Epithelial cell of proximal tubule (primary cell): ENCODE measurements at regions not wholly inside any gene's neighbourhood (a gene's known extent, or its start where the extent isn't known, plus 50 kb on each side); places are given as distances from the start of the nearest gene placed in this dataset.
"Not testable (repeated sequence)": the region's sequence is repeated elsewhere in the genome, so short reads cannot be mapped to it uniquely, and the experiment has no call there.

Experiments used
- DNase-seq: peaks from one replicate; pipeline ENCODE4 v3.0.0-alpha.2; 2011; ENCODE audit warnings: low read depth
- H3K4me3 ChIP-seq: 2 replicates; pipeline ENCODE4 v1.5.1; 2011; ENCODE audit warnings: low read depth, mild to moderate bottlenecking, low read length
- TF ChIP-seq, protein P1 (sequence below): conservative IDR thresholded peaks from 2 replicates; pipeline ENCODE4 v1.5.1; 2012; ENCODE audit warnings: low read depth, mild to moderate bottlenecking, low read length

- TF ChIP-seq, protein P1, sequence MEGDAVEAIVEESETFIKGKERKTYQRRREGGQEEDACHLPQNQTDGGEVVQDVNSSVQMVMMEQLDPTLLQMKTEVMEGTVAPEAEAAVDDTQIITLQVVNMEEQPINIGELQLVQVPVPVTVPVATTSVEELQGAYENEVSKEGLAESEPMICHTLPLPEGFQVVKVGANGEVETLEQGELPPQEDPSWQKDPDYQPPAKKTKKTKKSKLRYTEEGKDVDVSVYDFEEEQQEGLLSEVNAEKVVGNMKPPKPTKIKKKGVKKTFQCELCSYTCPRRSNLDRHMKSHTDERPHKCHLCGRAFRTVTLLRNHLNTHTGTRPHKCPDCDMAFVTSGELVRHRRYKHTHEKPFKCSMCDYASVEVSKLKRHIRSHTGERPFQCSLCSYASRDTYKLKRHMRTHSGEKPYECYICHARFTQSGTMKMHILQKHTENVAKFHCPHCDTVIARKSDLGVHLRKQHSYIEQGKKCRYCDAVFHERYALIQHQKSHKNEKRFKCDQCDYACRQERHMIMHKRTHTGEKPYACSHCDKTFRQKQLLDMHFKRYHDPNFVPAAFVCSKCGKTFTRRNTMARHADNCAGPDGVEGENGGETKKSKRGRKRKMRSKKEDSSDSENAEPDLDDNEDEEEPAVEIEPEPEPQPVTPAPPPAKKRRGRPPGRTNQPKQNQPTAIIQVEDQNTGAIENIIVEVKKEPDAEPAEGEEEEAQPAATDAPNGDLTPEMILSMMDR = no peak
Observed at GRCh38 chr3:74233091-74233490, 381.4 kb downstream of the CNTN3 start.

GRCh38 chr3:74217467-74217866, 397.0 kb downstream of the CNTN3 start:
- TF ChIP-seq, protein P1 = no peak
- DNase-seq = no peak
- no peak overlapping the region for H3K4me3 ChIP-seq

More at GRCh38 chr3:74233091-74233490, 381.4 kb downstream of the CNTN3 start:
- no peak overlapping the region for H3K4me3 ChIP-seq
- no peak for DNase-seq

- no peak overlapping the region for H3K4me3 ChIP-seq
- no peak for DNase-seq
- TF ChIP-seq, protein P1 = no peak
Observed at GRCh38 chr3:74214286-74214685, 400.2 kb downstream of the CNTN3 start.

DNA sequence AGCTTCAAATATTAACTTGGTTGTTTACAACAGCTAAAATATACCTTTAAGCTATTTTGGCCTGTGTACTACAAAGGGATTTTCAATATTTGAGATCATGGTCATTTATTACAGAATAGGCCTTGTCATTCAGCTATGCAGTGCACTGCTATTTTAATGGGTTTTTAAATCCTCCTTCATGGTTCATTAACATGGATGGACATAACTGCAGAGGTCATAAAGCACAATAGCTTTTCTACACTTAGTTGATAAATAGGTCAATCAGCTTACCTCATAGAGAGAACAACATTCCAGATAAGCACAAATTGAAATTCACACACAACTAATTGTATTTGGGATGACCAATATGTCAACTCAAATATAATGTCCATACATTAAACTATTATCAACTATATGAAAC, 403.7 kb downstream of the CNTN3 start:
- TF ChIP-seq, protein P1 = no peak
- DNase-seq = no peak
- H3K4me3 ChIP-seq = no peak overlapping the region

DNA sequence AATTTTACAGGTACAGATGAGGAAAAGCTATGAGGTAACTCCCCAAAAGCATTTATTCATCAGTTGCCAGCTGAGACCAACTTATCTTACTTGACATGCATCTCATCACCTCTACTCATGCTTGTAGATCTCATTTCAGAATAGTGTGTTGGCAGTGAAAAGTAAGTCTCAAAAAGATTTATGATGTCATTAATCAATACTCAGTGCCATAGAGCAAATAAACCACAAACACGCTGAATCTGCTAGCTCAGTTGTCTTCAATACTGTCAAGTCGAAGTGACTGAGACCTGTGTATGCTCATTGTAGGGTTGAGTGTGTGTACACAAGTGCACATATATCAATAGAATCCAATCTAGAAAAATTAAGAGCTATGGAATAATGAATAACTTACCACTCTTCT, 413.5 kb downstream of the CNTN3 start:
- DNase-seq = no peak
- TF ChIP-seq, protein P1 = no peak
- no peak overlapping the region for H3K4me3 ChIP-seq

GRCh38 chr3:74178664-74179063, 435.8 kb downstream of the CNTN3 start:
- H3K4me3 ChIP-seq, DNase-seq: not testable (repeated sequence)

DNA sequence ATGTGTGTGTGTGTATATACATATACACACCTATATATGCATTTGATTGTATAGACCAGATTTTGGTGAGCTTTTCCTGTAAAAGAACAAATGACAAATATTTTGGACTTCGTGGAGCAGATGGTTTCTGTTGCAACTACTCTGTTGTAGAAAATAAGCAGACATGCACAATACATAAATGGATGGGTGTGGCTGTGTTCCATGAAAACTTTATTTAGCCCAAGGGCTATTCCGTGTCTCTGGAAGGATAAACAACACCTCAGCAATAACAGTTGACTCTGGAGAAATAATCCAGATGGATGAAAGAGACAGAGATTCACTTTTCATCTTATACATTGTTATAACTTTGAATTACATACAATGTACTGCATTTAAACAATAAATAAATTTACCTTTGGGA, 441.4 kb downstream of the CNTN3 start:
- no peak for DNase-seq
- TF ChIP-seq, protein P1 = no peak
- no peak overlapping the region for H3K4me3 ChIP-seq

DNA sequence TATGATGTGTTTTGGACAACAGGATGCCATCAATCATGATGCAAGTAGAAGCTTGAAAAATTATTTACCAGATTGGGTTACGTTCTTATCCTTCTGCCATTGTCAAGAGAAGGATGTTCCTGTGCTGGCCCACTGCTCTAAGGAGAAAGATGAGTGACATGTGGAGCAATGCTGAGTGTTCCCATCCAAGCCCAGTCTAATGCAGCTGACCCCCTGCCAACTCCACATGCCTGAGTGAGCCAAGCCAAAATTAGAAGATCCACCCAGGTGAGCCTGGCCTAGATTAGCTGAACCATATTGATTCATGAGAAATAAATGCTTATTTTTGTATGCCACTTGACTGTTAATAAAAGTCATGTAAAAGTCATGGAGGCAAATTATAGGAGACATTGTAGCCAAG, 446.5 kb downstream of the CNTN3 start:
- TF ChIP-seq, protein P1 = no peak
- no peak for DNase-seq
- no peak overlapping the region for H3K4me3 ChIP-seq
